ENCODE measurements at regions not wholly inside any gene's neighbourhood (a gene's known extent, or its start where the extent isn't known, plus 50 kb on each side); places are given as distances from the start of the nearest gene placed in this dataset.
A peak's percentile ranks its signal among the peaks of the same experiment; 100 is the strongest.

- DNase-seq (ENCODE audit: extremely low read depth in 1 of 11, low read depth in 9 of 11, low spot score in 4 of 11): no peak
Observed at GRCh38 chr2:150594299-150594698, 106.8 kb upstream of the RND3 start.

DNA sequence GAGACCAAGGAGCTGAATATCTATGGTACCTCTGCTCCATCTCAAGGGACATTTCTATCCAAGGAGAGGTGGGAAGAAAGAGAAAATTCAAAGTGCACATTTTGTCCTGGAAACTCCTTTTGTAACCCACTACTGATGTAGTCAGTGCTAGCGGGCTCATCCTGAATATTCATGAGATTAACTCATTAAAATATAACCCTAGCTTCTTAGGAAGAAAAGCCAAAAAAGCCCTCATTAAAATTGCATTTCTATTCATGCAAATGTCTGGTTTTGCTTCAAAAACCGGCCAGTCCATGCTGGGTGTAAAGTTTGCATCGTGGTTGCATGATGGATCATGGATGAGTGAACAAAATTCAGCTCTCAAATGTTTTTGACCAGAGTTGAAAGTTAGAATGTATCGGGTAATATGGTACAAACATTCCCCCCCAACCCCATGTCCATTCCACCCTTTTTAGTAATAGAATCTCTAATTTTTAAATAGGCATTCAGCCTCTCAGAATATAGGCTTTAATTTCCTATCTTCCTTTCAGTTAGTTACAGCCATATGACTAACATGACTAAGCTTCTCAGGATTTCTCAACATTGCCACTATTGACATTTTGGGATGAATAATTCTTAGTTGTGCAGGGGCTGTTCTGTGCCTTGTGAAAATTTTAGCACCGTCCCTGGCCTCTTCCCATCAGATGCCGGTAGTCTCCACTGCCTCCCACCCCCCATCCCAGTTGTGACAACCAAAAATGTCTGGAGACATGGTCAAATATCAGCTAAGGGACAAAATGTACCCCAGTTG lies 104.2 kb upstream of the RND3 start:
- DNase-seq (ENCODE audit: extremely low read depth in 1 of 11, low read depth in 9 of 11, low spot score in 4 of 11): no peak

DNA sequence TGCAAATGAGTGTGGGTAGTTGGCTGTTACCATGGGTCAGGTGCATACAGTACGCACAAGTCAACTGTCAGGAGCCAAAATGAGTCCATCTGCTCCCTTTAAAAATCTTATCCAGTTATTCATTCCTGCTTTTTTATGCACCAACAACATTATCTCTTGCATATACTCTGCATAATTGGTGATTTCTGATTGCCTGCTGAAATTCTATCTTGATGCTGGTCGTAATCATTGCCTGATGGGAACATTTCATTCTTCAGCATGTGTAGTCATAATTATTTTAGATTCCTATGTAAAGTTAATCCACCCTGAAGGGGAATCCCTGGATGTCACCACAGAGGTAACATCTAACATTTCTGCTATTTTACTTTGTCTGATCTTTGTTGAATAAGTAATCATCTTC lies 102.2 kb upstream of the RND3 start:
- no peak for DNase-seq (ENCODE audit: extremely low read depth in 1 of 11, low read depth in 9 of 11, low spot score in 4 of 11)

DNA sequence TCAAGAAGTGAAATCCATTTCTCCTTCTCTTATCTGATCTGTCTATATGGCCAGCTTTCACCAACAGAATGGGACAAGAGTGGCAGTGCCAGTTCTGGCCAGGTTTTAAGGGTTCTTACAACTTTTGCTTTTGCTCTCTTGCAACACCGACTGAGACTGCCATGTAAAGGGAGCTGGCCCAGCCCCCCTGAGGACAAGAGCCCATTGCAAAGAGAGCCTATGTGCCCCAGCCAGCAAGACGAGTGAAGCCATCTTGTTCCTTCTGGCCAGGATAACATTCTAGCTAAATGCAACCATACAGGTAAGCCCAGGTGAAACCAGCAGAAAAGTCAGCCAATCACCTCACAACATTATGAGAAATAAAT lies 101.0 kb upstream of the RND3 start:
- no peak for DNase-seq (ENCODE audit: extremely low read depth in 1 of 11, low read depth in 9 of 11, low spot score in 4 of 11)

GRCh38 chr2:150587547-150588505 lies 100.4 kb upstream of the RND3 start:
- DNase-seq (ENCODE audit: extremely low read depth in 1 of 11, low read depth in 9 of 11, low spot score in 4 of 11): peak in 1 of 11 donors; percentile 23

GRCh38 chr2:150586858-150587257 lies 99.4 kb upstream of the RND3 start:
- no peak for DNase-seq (ENCODE audit: extremely low read depth in 1 of 11, low read depth in 9 of 11, low spot score in 4 of 11)

DNA sequence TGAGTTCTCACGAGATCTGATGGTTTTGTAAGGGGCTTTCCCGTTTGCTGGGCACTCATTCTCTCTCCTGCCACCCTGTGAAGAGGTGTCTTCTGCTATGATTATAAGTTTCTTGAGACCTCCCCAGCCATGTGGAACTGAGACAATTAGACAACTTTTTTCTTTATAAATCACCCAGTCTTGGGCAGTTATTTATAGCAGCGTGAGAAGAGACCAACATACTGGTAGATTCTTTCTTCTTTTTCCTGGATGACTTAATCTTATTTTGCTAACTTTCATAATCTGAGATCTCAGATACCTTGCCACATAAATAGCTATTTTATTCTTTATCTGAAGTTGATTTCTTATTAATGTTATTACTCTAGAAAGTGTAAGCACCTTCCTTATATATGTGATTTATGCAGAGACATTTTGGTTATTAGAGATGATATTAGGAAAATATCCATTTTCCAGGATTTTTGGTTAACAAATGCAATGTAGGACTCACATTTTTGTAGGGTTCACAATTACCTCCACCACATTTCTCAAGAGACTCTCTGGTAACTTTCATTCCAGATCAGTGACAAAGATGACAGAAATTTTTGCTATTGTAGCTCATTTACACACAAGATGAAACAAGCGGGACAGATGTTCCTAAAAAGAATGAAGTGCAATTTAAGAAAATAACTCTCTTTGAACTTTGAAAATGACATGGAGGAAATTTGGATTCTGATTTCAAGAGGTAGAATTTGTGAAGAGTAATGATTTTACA lies 97.9 kb upstream of the RND3 start:
- no peak for DNase-seq (ENCODE audit: extremely low read depth in 1 of 11, low read depth in 9 of 11, low spot score in 4 of 11)

- DNase-seq (ENCODE audit: extremely low read depth in 1 of 11, low read depth in 9 of 11, low spot score in 4 of 11): no peak
Observed at GRCh38 chr2:150584081-150584480, 96.6 kb upstream of the RND3 start.

GRCh38 chr2:150581717-150582472 lies 94.4 kb upstream of the RND3 start:
- no peak for DNase-seq (ENCODE audit: extremely low read depth in 1 of 11, low read depth in 9 of 11, low spot score in 4 of 11)

GRCh38 chr2:150578481-150578880 lies 91.0 kb upstream of the RND3 start:
- no peak for DNase-seq (ENCODE audit: extremely low read depth in 1 of 11, low read depth in 9 of 11, low spot score in 4 of 11)

- DNase-seq (ENCODE audit: extremely low read depth in 1 of 11, low read depth in 9 of 11, low spot score in 4 of 11): no peak
Observed at GRCh38 chr2:150575861-150576260, 88.4 kb upstream of the RND3 start.

- DNase-seq (ENCODE audit: extremely low read depth in 1 of 11, low read depth in 9 of 11, low spot score in 4 of 11): no peak
Observed at GRCh38 chr2:150572961-150573395, 85.5 kb upstream of the RND3 start.

GRCh38 chr2:150572194-150572766 lies 84.8 kb upstream of the RND3 start:
- DNase-seq (ENCODE audit: extremely low read depth in 1 of 11, low read depth in 9 of 11, low spot score in 4 of 11): no peak

DNA sequence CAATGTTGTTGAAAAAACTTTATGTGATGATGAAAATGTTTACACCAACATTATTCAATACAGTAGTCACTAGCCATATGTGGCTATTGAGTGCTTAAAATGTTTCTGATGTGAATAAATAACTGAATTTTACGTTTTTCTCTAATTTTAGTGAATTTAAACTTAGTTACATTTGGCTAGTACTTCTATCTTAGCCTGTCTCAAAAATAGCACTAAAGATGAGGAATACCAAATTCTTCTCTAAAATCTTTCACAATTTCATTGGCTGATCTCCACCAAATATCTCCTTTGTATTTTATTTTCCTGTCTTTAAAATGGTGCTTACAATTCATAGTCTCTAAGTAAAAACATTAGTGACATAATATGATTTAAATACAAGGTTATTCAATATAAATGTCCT lies 83.7 kb upstream of the RND3 start:
- no peak for DNase-seq (ENCODE audit: extremely low read depth in 1 of 11, low read depth in 9 of 11, low spot score in 4 of 11)

DNA sequence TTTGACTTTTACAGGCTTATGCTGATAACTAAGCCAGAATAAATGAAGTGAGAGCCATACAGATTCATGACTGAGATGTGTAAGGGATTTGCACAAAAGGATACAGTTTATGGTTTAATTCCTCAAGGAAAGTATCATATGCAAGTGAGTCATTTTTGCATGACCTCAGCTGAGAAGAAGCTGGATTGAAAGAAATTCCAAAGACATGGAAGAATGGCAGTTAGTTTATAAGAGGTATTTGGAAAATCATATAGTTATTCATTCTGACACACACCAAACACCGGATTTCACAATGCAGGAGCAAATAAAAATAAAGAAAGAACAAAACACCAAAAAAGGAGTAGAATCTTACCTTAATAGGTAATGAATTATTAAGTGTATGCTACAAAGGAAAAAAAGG lies 83.2 kb upstream of the RND3 start:
- no peak for DNase-seq (ENCODE audit: extremely low read depth in 1 of 11, low read depth in 9 of 11, low spot score in 4 of 11)

GRCh38 chr2:150569761-150570160 lies 82.3 kb upstream of the RND3 start:
- no peak for DNase-seq (ENCODE audit: extremely low read depth in 1 of 11, low read depth in 9 of 11, low spot score in 4 of 11)

- no peak for DNase-seq (ENCODE audit: extremely low read depth in 1 of 11, low read depth in 9 of 11, low spot score in 4 of 11)
Observed at GRCh38 chr2:150567771-150568301, 80.4 kb upstream of the RND3 start.

GRCh38 chr2:150566289-150566688 lies 78.8 kb upstream of the RND3 start:
- DNase-seq (ENCODE audit: extremely low read depth in 1 of 11, low read depth in 9 of 11, low spot score in 4 of 11): no peak

Data from renal cortex interstitium (tissue), 11 donors.